Calu3 (cell line): ENCODE measurements at regions not wholly inside any gene's neighbourhood (a gene's known extent, or its start where the extent isn't known, plus 50 kb on each side); places are given as distances from the start of the nearest gene placed in this dataset.
"Not testable (repeated sequence)": the region's sequence is repeated elsewhere in the genome, so short reads cannot be mapped to it uniquely, and the experiment has no call there.

ENCODE experiments used
- BruUV-seq: library from RNA; stranded (reverse); fragments of 400-500 nt; replicated peaks from 2 replicates; lab custom pipeline; 2021; lab: Mats Ljungman, UMichigan
- CTCF ChIA-PET: fragments of 300-600 bp; sonication (Branson Sonifier 250); formaldehyde crosslinking; loops from one replicate; lab custom pipeline; 2022; ENCODE audit warnings: antibody characterized with exemption; lab: Charles Lee
- DNase-seq: peaks from one replicate; pipeline ENCODE4 v3.0.0; 2022
- H3K27ac Mint-ChIP-seq: one replicate; pipeline ENCODE4 v1.8.0; 2022; ENCODE audit warnings: mixed read lengths; ENCODE audit not compliant: unreplicated experiment
- H3K27me3 Mint-ChIP-seq: one replicate; pipeline ENCODE4 v1.8.0; 2022; ENCODE audit warnings: mixed read lengths; ENCODE audit not compliant: unreplicated experiment
- H3K36me3 Mint-ChIP-seq: one replicate; pipeline ENCODE4 v1.8.0; 2022; ENCODE audit warnings: mild to moderate bottlenecking, moderate library complexity, mixed read lengths; ENCODE audit not compliant: insufficient read depth, unreplicated experiment
- H3K4me1 Mint-ChIP-seq: one replicate; pipeline ENCODE4 v1.8.0; 2022; ENCODE audit warnings: mild to moderate bottlenecking, low read depth, mixed read lengths; ENCODE audit not compliant: unreplicated experiment
- H3K4me3 Mint-ChIP-seq: one replicate; pipeline ENCODE4 v1.8.0; 2022; ENCODE audit warnings: mild to moderate bottlenecking, low read depth, moderate library complexity, mixed read lengths; ENCODE audit not compliant: unreplicated experiment
- H3K9me3 Mint-ChIP-seq: one replicate; pipeline ENCODE4 v1.8.0; 2022; ENCODE audit warnings: low read depth, mixed read lengths; ENCODE audit not compliant: unreplicated experiment
- intact Hi-C: fragments of 100-400 bp; cut with micrococcal nuclease; formaldehyde crosslinking; loops from one replicate; pipeline ENCODE4 v1.10.0; 2022; ENCODE audit not compliant: unreplicated experiment
- TF ChIP-seq, protein P1 (sequence below): fragments of 200-600 bp; IDR thresholded peaks from one replicate; pipeline ENCODE4 v1.8.0; 2022; ENCODE audit warnings: antibody characterized with exemption; ENCODE audit not compliant: unreplicated experiment

DNA sequence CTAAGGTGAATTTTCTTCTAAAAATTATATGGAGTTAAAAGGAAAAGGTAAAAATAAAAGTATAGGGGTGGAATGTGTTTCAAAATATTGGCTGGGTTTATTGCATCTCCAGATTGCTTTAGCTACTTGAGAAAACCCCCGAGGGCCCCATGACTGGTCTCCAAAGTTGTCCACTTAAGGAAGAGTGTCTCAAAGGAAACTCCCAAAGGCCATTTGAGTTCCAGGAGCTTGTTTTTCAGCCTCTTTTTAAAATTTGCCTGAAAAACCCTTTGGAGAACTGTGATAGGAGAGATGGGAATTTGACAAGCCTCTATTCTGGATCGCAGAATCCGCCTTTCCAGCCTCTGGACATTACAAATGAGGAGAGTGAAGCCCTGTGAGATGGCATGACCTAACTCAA, 225.6 kb downstream of the ZNF326 start:
- BruUV-seq = no TSS peak
- H3K27me3 Mint-ChIP-seq = peaks cover 9% of the 10 kb centered on the region
- H3K4me1 Mint-ChIP-seq = peaks cover 9% of the 10 kb centered on the region
- intact Hi-C loops = no loop called here
- DNase-seq = no peak
- no peak overlapping the region for H3K27ac Mint-ChIP-seq
- TF ChIP-seq, protein P1, sequence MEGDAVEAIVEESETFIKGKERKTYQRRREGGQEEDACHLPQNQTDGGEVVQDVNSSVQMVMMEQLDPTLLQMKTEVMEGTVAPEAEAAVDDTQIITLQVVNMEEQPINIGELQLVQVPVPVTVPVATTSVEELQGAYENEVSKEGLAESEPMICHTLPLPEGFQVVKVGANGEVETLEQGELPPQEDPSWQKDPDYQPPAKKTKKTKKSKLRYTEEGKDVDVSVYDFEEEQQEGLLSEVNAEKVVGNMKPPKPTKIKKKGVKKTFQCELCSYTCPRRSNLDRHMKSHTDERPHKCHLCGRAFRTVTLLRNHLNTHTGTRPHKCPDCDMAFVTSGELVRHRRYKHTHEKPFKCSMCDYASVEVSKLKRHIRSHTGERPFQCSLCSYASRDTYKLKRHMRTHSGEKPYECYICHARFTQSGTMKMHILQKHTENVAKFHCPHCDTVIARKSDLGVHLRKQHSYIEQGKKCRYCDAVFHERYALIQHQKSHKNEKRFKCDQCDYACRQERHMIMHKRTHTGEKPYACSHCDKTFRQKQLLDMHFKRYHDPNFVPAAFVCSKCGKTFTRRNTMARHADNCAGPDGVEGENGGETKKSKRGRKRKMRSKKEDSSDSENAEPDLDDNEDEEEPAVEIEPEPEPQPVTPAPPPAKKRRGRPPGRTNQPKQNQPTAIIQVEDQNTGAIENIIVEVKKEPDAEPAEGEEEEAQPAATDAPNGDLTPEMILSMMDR = no peak
- H3K9me3 Mint-ChIP-seq = peaks cover 6% of the 10 kb centered on the region
- CTCF ChIA-PET = no interaction called here
- H3K36me3 Mint-ChIP-seq = peaks cover 10% of the 10 kb centered on the region
- no peak overlapping the region for H3K4me3 Mint-ChIP-seq

DNA sequence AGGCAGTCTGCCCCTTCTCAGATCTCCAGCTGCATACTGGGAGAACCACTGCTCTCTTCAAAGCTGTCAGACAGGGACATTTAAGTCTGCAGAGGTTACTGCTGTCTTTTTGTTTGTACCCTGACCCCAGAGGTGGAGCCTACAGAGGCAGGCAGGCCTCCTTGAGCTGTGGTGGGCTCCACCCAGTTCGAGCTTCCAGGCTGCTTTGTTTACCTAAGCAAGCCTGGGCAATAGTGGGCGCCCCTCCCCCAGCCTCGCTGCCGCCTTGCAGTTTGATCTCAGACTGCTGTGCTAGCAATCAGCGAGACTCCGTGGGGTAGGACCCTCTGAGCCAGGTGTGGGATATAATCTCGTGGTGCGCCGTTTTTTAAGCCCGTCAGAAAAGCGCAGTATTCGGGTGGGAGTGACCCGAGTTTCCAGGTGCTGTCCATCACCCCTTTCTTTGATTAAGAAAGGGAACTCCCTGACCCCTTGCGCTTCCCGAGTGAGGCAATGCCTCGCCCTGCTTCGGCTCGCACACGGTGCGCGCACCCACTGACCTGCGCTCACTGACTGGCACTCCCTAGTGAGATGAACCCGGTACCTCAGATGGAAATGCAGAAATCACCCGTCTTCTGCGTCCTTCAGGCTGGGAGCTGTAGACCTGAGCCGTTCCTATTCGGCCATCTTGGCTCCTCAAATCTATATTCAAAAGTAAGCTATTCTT, 224.4 kb downstream of the ZNF326 start:
- BruUV-seq, H3K27ac Mint-ChIP-seq, H3K9me3 Mint-ChIP-seq, DNase-seq, CTCF ChIA-PET, intact Hi-C loops, H3K4me1 Mint-ChIP-seq, H3K27me3 Mint-ChIP-seq: not testable (repeated sequence)
- H3K4me3 Mint-ChIP-seq = peak overlapping the region; percentile 73
- peaks cover 10% of the 10 kb centered on the region for H3K36me3 Mint-ChIP-seq

DNA sequence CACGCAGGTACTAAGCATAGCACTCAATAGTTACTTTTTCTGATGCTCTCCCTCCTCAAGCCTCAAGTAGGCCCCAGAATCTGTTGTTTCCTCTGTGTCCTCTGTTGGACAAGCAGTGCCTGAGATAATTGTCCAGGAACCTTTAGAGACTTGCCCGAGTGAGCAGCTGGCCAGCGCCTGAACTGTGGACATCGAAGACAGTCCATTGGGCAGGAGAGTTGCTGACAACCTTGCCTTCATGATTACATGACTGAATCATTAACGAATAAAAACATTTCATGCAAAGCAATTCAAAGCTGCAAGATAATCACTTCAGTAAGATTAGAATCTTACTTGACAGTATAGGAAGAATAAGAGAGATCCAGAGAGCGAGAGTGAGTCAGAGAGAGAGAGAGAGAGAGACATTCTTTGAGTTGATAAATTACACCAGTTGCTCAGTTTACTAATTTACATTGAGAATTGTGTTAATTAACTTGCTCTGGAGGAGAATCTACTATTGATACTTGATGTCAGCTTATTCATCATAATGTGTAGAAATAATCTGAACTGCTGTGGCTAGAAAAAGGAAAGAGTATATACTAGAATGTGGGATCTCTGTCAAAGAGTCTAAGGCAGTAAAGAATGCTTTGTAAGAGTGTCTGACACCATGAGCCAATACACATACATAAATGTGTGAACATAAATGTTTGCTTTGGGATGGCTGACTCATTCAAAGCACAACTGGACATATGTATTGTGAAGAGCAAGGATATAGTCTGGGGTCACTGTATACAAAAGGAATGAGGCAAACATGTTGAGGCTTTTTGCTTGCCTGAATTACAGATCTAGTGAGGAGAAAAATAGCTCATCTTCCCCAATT, 216.0 kb downstream of the ZNF326 start:
- Mint-ChIP-seq H3K4me1 (peaks cover 19% of the 10 kb centered on the region), H3K36me3 (no peaks in the 10 kb centered on the region), H3K27me3 (no peaks in the 10 kb centered on the region), H3K27ac (no peak overlapping the region), H3K9me3 (no peaks in the 10 kb centered on the region), H3K4me3 (no peak overlapping the region)
- DNase-seq = no peak
- TF ChIP-seq, protein P1 = no peak
- CTCF ChIA-PET = interaction anchor here (0.7 kb wide), 1 partner anchor 11 kb away, joined by 3 read pairs; no protein-coding TSS in a partner anchor
- no TSS peak for BruUV-seq
- intact Hi-C loops = no loop called here

DNA sequence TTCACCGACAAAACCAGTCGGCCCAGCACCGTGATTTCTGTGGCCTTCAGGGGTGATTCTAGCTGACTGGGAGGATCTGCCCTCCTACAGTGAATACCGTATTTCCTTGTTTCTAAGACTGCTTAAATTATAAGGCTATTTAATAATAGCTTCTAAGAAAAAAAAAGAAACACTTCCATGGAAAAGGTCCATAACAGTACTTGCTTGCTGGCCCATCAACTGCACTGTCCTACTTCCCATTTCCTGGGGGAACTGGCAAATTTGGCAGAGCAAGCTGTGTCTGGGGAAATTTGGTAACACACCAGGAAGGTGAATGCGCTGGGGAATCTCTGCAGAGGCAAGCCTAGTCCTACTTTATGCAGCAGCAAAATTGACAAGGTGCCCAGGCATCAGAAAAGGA, 214.0 kb downstream of the ZNF326 start:
- Mint-ChIP-seq H3K36me3 (no peaks in the 10 kb centered on the region), H3K4me3 (no peak overlapping the region), H3K9me3 (no peaks in the 10 kb centered on the region), H3K4me1 (peaks cover 19% of the 10 kb centered on the region), H3K27ac (no peak overlapping the region), H3K27me3 (no peaks in the 10 kb centered on the region)
- BruUV-seq = no TSS peak
- TF ChIP-seq, protein P1 = no peak
- no peak for DNase-seq
- intact Hi-C loops = no loop called here
- CTCF ChIA-PET = no interaction called here
